SH-SY5Y (cell line): ENCODE measurements at regions not wholly inside any gene's neighbourhood (a gene's known extent, or its start where the extent isn't known, plus 50 kb on each side); places are given as distances from the start of the nearest gene placed in this dataset.

ENCODE experiments used
- GATA2 ChIP-seq: IDR thresholded peaks from 2 replicates; pipeline ENCODE4 v1.6.1; 2011; ENCODE audit warnings: mild to moderate bottlenecking, low read depth, low read length
- GATA3 ChIP-seq: IDR thresholded peaks from 2 replicates; pipeline ENCODE4 v1.6.1; 2011; ENCODE audit warnings: low read depth, mild to moderate bottlenecking, low read length, moderate library complexity

DNA sequence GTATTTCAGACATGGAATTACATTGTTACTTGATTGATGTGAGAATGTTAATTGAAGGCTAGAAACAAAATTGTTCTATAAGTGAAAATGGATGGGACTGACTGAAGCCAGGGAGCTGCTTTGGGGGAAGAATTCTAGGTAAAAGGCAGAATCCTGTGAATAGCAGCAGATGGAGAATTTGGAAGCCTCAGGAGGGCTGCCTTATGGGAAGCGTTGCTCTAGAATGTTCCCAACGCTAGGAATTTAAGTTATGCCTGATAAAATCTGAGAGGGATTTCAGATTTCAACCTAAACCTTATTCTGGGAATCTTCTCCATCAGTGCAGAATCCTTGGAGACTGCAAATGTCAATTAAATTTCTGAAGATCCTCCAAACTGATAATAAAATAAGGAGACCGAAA, 858.2 kb upstream of the FLRT2 start:
- TF ChIP-seq GATA3 (no peak), GATA2 (no peak)
